K562 (cell line): ENCODE measurements at regions not wholly inside any gene's neighbourhood (a gene's known extent, or its start where the extent isn't known, plus 50 kb on each side); places are given as distances from the start of the nearest gene placed in this dataset.

Experiments used
- CTBP1 ChIP-seq: fragments of 450-650 bp; IDR thresholded peaks from 2 replicates; pipeline ENCODE4 v1.6.1; 2016; ENCODE audit warnings: borderline replicate concordance
- JUNB ChIP-seq: fragments of 450-650 bp; formaldehyde crosslinking; conservative IDR thresholded peaks from 2 replicates; pipeline ENCODE4 v1.4.0; 2020; ENCODE audit warnings: mild to moderate bottlenecking
- KLF16 ChIP-seq: IDR thresholded peaks from 2 replicates; pipeline ENCODE4 v1.6.1; 2016; ENCODE audit warnings: antibody characterized with exemption
- KLF6 ChIP-seq: fragments of 250-450 bp; sonication (Bioruptor Pico); IDR thresholded peaks from 2 replicates; pipeline ENCODE4 v1.4.0; 2020; ENCODE audit warnings: mild to moderate bottlenecking, moderate library complexity, borderline replicate concordance
- NFIC ChIP-seq: fragments of 450-650 bp; IDR thresholded peaks from 2 replicates; pipeline ENCODE4 v1.6.1; 2017; ENCODE audit warnings: mild to moderate bottlenecking, inconsistent platforms
- NRF1 ChIP-seq, 2 experiments: fragments of 450-650 bp; IDR thresholded peaks in 1 of 2; conservative IDR thresholded peaks in 1 of 2; 2 replicates each; pipeline ENCODE4 v1.6.1; 2014; ENCODE audit warnings: mild to moderate bottlenecking in 2 of 2
- SMAD1 ChIP-seq: fragments of 150-350 bp; IDR thresholded peaks from 2 replicates; pipeline ENCODE4 v1.6.1; 2014; ENCODE audit warnings: low read length, low read depth; ENCODE audit not compliant: partially characterized antibody
- STAT5A ChIP-seq: IDR thresholded peaks from 2 replicates; pipeline ENCODE4 v1.6.1; 2012; ENCODE audit warnings: low read length, inconsistent platforms, borderline replicate concordance
- TF ChIP-seq, protein P1 (sequence below): fragments of 250-450 bp; sonication (Bioruptor Pico); IDR thresholded peaks from 2 replicates; pipeline ENCODE4 v1.5.0; 2020; ENCODE audit warnings: mild to moderate bottlenecking, borderline replicate concordance

DNA sequence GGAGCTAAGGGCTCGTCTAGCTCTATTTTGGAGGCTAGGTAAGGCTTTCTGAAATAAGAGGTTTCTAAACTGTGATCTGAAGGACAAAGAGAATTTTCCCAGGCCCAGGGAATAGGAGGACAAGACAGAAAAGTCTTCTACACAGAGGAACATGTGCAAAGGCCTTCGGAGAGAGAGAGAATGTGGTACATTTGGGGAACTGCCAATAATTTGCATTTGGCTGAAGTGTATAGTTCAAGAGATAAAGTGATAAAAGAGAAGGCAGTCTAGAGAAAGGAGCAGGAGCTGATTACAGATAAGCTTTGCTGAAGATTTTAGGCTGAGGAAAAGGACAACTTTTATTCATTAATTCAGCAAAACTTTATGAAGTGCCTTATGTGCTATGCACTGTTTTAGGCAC lies 214.4 kb upstream of the ELL2 start:
- TF ChIP-seq STAT5A (no peak), SMAD1 (no peak), KLF6 (CRISPR knock-in tag) (no peak), NRF1 (conservative IDR thresholded peaks at IDR 0.05 in 1 of 2, IDR thresholded peaks at IDR 0.05 in 1 of 2) (no peak), NFIC (no peak), JUNB (CRISPR knock-in tag) (no peak), KLF16 (no peak), CTBP1 (no peak)
- TF ChIP-seq, protein P1, sequence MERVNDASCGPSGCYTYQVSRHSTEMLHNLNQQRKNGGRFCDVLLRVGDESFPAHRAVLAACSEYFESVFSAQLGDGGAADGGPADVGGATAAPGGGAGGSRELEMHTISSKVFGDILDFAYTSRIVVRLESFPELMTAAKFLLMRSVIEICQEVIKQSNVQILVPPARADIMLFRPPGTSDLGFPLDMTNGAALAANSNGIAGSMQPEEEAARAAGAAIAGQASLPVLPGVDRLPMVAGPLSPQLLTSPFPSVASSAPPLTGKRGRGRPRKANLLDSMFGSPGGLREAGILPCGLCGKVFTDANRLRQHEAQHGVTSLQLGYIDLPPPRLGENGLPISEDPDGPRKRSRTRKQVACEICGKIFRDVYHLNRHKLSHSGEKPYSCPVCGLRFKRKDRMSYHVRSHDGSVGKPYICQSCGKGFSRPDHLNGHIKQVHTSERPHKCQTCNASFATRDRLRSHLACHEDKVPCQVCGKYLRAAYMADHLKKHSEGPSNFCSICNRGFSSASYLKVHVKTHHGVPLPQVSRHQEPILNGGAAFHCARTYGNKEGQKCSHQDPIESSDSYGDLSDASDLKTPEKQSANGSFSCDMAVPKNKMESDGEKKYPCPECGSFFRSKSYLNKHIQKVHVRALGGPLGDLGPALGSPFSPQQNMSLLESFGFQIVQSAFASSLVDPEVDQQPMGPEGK (CRISPR knock-in tag): no peak
